T-helper 2 cell (primary cell): ENCODE measurements at regions not wholly inside any gene's neighbourhood (a gene's known extent, or its start where the extent isn't known, plus 50 kb on each side); places are given as distances from the start of the nearest gene placed in this dataset.

Experiments
- DNase-seq, 5 experiments: peaks; one replicate each; pipeline versions ENCODE4 v3.0.0 to v3.0.0-alpha.2; 2012 to 2022

GRCh38 chr13:64369121-64369520 is 2861.0 kb downstream of the PCDH9 start:
- DNase-seq = no peak

GRCh38 chr13:64362564-64362963 is 2867.6 kb downstream of the PCDH9 start:
- no peak for DNase-seq

GRCh38 chr13:64347664-64348063 is 2882.5 kb downstream of the PCDH9 start:
- DNase-seq = no peak

GRCh38 chr13:64339373-64340063 is 2890.6 kb downstream of the PCDH9 start:
- DNase-seq = no peak

- no peak for DNase-seq
These were observed 2891.5 kb downstream of the PCDH9 start for GRCh38 chr13:64338671-64339070.

GRCh38 chr13:64333888-64334287 is 2896.2 kb downstream of the PCDH9 start:
- no peak for DNase-seq

GRCh38 chr13:64332048-64332447 is 2898.1 kb downstream of the PCDH9 start:
- no peak for DNase-seq

GRCh38 chr13:64327505-64328194 is 2902.5 kb downstream of the PCDH9 start:
- no peak for DNase-seq

- no peak for DNase-seq
These were observed 2898.7 kb upstream of the PCDH20 start for GRCh38 chr13:64314331-64314730.

- DNase-seq = no peak
These were observed 2896.3 kb upstream of the PCDH20 start for GRCh38 chr13:64311948-64312347.

GRCh38 chr13:64311112-64311511 is 2895.5 kb upstream of the PCDH20 start:
- DNase-seq = no peak

- DNase-seq = no peak
These were observed 2889.6 kb upstream of the PCDH20 start for GRCh38 chr13:64305246-64305645.

- no peak for DNase-seq
These were observed 2884.6 kb upstream of the PCDH20 start for GRCh38 chr13:64300239-64300638.

- no peak for DNase-seq
These were observed 2878.3 kb upstream of the PCDH20 start for GRCh38 chr13:64293923-64294322.

- DNase-seq = no peak
These were observed 2874.1 kb upstream of the PCDH20 start for GRCh38 chr13:64289702-64290101.

GRCh38 chr13:64283926-64284325 is 2868.3 kb upstream of the PCDH20 start:
- DNase-seq = no peak

- no peak for DNase-seq
These were observed 2862.8 kb upstream of the PCDH20 start for GRCh38 chr13:64278493-64278892.

- no peak for DNase-seq
These were observed 2861.4 kb upstream of the PCDH20 start for GRCh38 chr13:64277097-64277496.

- DNase-seq = no peak
These were observed 2860.6 kb upstream of the PCDH20 start for GRCh38 chr13:64276232-64276631.

- DNase-seq = no peak
These were observed 2859.0 kb upstream of the PCDH20 start for GRCh38 chr13:64274481-64275217.

- DNase-seq = no peak
These were observed 2858.1 kb upstream of the PCDH20 start for GRCh38 chr13:64273780-64274179.

GRCh38 chr13:64272681-64273080 is 2857.0 kb upstream of the PCDH20 start:
- no peak for DNase-seq

- no peak for DNase-seq
These were observed 2850.4 kb upstream of the PCDH20 start for GRCh38 chr13:64266024-64266423.

GRCh38 chr13:64263285-64263684 is 2847.6 kb upstream of the PCDH20 start:
- DNase-seq = no peak
